DND-41 (cell line): ENCODE measurements at regions not wholly inside any gene's neighbourhood (a gene's known extent, or its start where the extent isn't known, plus 50 kb on each side); places are given as distances from the start of the nearest gene placed in this dataset.

ENCODE experiments used
- ATAC-seq: fragments of 200-7000 bp; cut with Tn5 transposase; 3 replicates; pipeline ENCODE4 v1.9.1; 2021; ENCODE audit warnings: low read depth; ENCODE audit not compliant: insufficient read depth
- DNase-seq: peaks from one replicate; pipeline ENCODE4 v3.0.0-alpha.2; 2020
- H2AFZ ChIP-seq: 2 replicates; pipeline ENCODE4 v1.6.0; 2012; ENCODE audit warnings: low read depth, low read length
- H3K27ac ChIP-seq: 2 replicates; pipeline ENCODE4 v1.5.1; 2012; ENCODE audit warnings: low read length, inconsistent platforms
- H3K27me3 ChIP-seq: fragments of 200-600 bp; sonication (generic); 2 replicates; pipeline ENCODE4 v1.6.0; 2012; ENCODE audit warnings: low read length, mild to moderate bottlenecking, inconsistent platforms; ENCODE audit not compliant: insufficient read depth, poor library complexity
- H3K36me3 ChIP-seq: 2 replicates; pipeline ENCODE4 v1.5.1; 2012; ENCODE audit warnings: low read length, inconsistent platforms; ENCODE audit not compliant: insufficient read depth
- H3K4me1 ChIP-seq: 2 replicates; pipeline ENCODE4 v1.5.1; 2012; ENCODE audit warnings: mild to moderate bottlenecking, low read length; ENCODE audit not compliant: insufficient read depth
- H3K4me2 ChIP-seq: 2 replicates; pipeline ENCODE4 v1.6.0; 2012; ENCODE audit warnings: mild to moderate bottlenecking, moderate library complexity, low read length, inconsistent platforms; ENCODE audit not compliant: insufficient read depth
- H3K4me3 ChIP-seq, 2 experiments: fragments of 200-600 bp in 1 of 2; shearing (Covaris generic) in 1 of 2; 2 replicates each; pipeline ENCODE4 v1.5.1; 2012 to 2016; ENCODE audit warnings: inconsistent platforms in 2 of 2, low read length in 2 of 2, mild to moderate bottlenecking in 2 of 2, low read depth in 1 of 2, moderate library complexity in 1 of 2
- H3K79me2 ChIP-seq: 2 replicates; pipeline ENCODE4 v1.6.0; 2012; ENCODE audit warnings: low read length, inconsistent platforms; ENCODE audit not compliant: insufficient read depth
- H3K9ac ChIP-seq: 2 replicates; pipeline ENCODE4 v1.6.0; 2012; ENCODE audit warnings: low read depth, mild to moderate bottlenecking, inconsistent platforms, low read length, moderate library complexity
- H3K9me3 ChIP-seq: 2 replicates; pipeline ENCODE4 v1.5.1; 2012; ENCODE audit warnings: low read length, moderate library complexity, mild to moderate bottlenecking, inconsistent platforms; ENCODE audit not compliant: insufficient read depth, severe bottlenecking
- H4K20me1 ChIP-seq: 2 replicates; pipeline ENCODE4 v1.6.0; 2012; ENCODE audit warnings: low read length; ENCODE audit not compliant: insufficient read depth
- EZH2 ChIP-seq: IDR thresholded peaks from 3 replicates; pipeline ENCODE4 v1.6.1; 2012; ENCODE audit warnings: borderline replicate concordance, low read depth, mild to moderate bottlenecking, moderate library complexity, low read length, inconsistent platforms; ENCODE audit not compliant: severe bottlenecking
- TF ChIP-seq, protein P1 (sequence below): IDR thresholded peaks from 2 replicates; pipeline ENCODE4 v1.5.1; 2012; ENCODE audit warnings: borderline replicate concordance, low read length, moderate library complexity, mild to moderate bottlenecking; ENCODE audit not compliant: poor library complexity, severe bottlenecking; ENCODE audit errors: extremely low read depth

- H3K27ac ChIP-seq = no peak overlapping the region
Observed at GRCh38 chr18:10062302-10063300, 148.8 kb downstream of the VAPA start.

GRCh38 chr18:10063489-10063888 lies 149.7 kb downstream of the VAPA start:
- Histone ChIP-seq H3K36me3 (no peaks in the 10 kb centered on the region), H3K9me3 (no peaks in the 10 kb centered on the region), H4K20me1 (no peaks in the 10 kb centered on the region), H3K27me3 (no peaks in the 10 kb centered on the region), H3K9ac (no peak overlapping the region), H3K4me3 (no peak overlapping the region), H3K79me2 (no peaks in the 10 kb centered on the region), H2AFZ (no peak overlapping the region), H3K4me2 (no peak overlapping the region), H3K27ac (no peak overlapping the region), H3K4me1 (peaks cover 17% of the 10 kb centered on the region)
- ATAC-seq (no peak), DNase-seq (no peak)
- TF ChIP-seq, protein P1, sequence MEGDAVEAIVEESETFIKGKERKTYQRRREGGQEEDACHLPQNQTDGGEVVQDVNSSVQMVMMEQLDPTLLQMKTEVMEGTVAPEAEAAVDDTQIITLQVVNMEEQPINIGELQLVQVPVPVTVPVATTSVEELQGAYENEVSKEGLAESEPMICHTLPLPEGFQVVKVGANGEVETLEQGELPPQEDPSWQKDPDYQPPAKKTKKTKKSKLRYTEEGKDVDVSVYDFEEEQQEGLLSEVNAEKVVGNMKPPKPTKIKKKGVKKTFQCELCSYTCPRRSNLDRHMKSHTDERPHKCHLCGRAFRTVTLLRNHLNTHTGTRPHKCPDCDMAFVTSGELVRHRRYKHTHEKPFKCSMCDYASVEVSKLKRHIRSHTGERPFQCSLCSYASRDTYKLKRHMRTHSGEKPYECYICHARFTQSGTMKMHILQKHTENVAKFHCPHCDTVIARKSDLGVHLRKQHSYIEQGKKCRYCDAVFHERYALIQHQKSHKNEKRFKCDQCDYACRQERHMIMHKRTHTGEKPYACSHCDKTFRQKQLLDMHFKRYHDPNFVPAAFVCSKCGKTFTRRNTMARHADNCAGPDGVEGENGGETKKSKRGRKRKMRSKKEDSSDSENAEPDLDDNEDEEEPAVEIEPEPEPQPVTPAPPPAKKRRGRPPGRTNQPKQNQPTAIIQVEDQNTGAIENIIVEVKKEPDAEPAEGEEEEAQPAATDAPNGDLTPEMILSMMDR = no peak
- no peak for TF ChIP-seq EZH2

More at GRCh38 chr18:10062302-10063300, 148.8 kb downstream of the VAPA start:
- Histone ChIP-seq H2AFZ (no peak overlapping the region), H3K27me3 (no peaks in the 10 kb centered on the region), H4K20me1 (no peaks in the 10 kb centered on the region), H3K4me2 (no peak overlapping the region), H3K4me1 (peaks cover 8% of the 10 kb centered on the region), H3K36me3 (no peaks in the 10 kb centered on the region), H3K79me2 (no peaks in the 10 kb centered on the region), H3K9ac (no peak overlapping the region), H3K9me3 (no peaks in the 10 kb centered on the region), H3K4me3 (no peak overlapping the region)
- no peak for DNase-seq
- no peak for ATAC-seq
- TF ChIP-seq, protein P1 = no peak
- TF ChIP-seq EZH2 = no peak

DNA sequence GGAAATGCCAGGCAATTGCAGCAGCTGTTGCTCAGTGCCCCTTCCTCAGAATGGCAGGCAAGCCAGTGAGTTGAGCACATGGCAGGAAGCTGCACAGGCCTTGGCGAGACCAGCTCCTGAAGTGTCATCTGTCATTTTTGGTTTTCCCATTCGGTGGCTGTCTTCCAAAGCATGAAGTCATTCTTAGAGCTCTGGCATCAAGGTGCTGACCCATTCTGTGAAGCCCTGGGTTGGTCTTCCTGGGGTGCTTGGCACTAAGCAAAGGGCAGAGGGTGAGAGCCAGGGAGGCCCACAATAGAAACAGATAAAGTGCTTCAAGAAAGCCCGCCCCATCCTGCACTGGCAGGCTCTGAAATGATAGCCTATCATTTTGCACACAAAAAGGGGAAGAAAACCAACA lies 150.5 kb downstream of the VAPA start:
- Histone ChIP-seq H3K4me3 (no peak overlapping the region), H4K20me1 (no peaks in the 10 kb centered on the region), H3K4me1 (peaks cover 18% of the 10 kb centered on the region), H2AFZ (no peak overlapping the region), H3K79me2 (no peaks in the 10 kb centered on the region), H3K27me3 (no peaks in the 10 kb centered on the region), H3K36me3 (no peaks in the 10 kb centered on the region), H3K9ac (no peak overlapping the region), H3K9me3 (no peaks in the 10 kb centered on the region), H3K27ac (no peak overlapping the region), H3K4me2 (no peak overlapping the region)
- DNase-seq (no peak), ATAC-seq (no peak)
- TF ChIP-seq, protein P1 = no peak
- no peak for TF ChIP-seq EZH2
